Hematopoietic multipotent progenitor cell (in vitro differentiated cells): ENCODE measurements at regions not wholly inside any gene's neighbourhood (a gene's known extent, or its start where the extent isn't known, plus 50 kb on each side); places are given as distances from the start of the nearest gene placed in this dataset.
A peak's percentile ranks its signal among the peaks of the same experiment; 100 is the strongest.
"Not testable (repeated sequence)": the region's sequence is repeated elsewhere in the genome, so short reads cannot be mapped to it uniquely, and the experiment has no call there.

Source experiments
- DNase-seq, 3 donors: peaks; one replicate each; pipeline ENCODE4 v3.0.0-alpha.2; 2011 to 2015; ENCODE audit warnings: low read depth in 2 of 3, low spot score in 2 of 3

DNA sequence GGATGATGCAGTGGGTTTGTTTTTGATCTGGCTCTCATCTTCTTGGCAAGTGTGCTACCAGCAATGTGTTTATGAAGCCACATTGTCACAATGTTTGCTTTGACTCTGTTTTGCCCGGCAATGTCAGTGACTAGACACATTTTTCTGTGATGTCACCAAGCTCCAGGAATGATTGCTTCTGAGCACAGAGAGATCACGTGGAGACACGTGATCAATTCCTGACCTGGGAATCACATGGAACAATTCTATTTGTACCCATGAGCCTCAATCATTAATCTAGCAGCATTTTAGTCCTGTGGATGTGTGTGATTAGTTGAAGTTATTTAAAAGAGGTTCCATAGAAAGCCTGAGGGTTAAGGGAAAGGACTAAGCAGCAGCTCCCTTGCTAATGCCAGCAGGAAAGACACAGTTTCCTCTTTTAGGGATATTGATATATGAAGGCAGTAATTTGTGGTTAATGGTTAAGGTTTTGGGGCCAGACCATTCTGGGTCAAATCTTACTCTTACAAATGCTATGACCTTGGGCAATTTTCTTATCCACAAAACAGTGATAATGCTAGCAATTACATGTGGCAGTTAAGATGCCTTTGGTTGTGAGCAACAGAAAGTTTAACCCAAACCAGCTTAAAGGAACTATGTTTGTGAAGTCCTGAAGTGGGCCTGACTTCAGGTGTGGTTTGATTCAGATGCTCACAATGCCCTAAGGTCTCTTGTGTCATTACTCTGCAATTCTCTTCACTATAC, 59.0 kb downstream of the FASLG start:
- DNase-seq, result no peak

DNA sequence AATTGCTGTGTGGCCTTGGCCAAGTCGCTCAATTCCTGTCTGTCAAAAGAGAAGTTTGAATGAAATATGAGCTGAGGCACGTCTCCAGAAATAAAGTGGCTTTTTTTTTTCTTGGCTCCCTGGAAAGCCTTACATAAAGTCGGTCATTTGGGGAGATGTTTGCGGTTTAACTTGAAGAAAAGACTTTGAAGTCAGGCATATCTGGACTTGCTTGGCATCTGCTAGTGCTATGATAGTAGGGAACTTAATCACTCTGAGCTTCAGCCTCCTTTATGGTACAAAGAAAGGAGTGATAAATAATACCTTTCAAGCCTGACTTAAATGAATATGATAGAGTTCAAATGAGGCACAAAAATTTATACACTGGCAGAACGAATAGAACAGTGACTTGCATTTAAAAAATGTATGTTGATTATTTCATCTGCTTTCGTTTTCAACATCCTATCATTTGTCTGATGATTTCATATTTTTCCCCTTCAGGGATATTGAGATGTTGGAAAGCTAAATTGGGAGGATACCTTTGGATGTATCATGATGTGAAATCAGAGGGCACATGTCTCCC, 60.2 kb downstream of the FASLG start:
- DNase-seq, result no peak

DNA sequence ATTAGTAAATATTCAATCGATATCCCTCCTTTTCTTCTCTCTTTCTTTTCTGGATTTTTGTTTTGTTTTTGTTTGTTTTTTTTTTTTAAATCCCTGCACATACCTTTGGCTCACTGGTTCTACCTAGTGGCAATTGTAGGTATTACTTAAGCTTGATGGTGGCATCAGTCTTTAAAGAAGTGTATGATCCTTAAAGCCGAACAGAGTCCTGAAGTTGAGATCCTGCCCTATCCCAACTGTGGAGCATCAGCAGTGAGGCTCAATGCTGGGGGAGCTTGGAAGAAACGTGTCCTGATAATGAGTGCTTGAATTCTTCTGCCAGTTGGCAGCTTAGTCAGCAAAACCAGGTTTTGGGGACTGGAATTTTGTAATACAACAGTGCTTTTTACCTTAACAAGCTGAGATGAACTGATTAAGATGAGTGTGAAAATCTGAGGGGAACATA, 60.8 kb downstream of the FASLG start:
- peak in 1 of 3 donors; percentile 74 for DNase-seq

- DNase-seq, result no peak
Observed at GRCh38 chr1:172720339-172720738, 61.4 kb downstream of the FASLG start.

DNA sequence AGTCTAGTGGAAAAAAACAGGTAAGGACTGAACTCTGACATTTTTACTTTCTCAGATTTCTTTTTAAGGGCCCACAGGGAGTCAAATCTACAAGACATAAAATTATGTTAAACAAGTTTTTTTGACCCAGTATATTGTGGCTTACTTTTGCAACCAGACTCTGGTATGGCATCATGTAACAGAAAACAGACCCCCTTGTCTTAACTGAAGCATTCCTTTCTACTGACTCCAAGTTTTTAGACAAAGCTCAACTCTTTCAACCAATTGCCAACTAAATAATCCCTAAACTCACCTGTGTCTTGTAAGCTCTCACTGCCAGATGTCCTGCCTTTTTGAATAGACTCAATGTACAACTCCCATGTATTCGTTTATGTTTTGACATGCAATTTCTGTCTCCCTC, 64.3 kb downstream of the FASLG start:
- no peak for DNase-seq

- DNase-seq, result no peak
Observed at GRCh38 chr1:172724232-172724631, 65.3 kb downstream of the FASLG start.

DNA sequence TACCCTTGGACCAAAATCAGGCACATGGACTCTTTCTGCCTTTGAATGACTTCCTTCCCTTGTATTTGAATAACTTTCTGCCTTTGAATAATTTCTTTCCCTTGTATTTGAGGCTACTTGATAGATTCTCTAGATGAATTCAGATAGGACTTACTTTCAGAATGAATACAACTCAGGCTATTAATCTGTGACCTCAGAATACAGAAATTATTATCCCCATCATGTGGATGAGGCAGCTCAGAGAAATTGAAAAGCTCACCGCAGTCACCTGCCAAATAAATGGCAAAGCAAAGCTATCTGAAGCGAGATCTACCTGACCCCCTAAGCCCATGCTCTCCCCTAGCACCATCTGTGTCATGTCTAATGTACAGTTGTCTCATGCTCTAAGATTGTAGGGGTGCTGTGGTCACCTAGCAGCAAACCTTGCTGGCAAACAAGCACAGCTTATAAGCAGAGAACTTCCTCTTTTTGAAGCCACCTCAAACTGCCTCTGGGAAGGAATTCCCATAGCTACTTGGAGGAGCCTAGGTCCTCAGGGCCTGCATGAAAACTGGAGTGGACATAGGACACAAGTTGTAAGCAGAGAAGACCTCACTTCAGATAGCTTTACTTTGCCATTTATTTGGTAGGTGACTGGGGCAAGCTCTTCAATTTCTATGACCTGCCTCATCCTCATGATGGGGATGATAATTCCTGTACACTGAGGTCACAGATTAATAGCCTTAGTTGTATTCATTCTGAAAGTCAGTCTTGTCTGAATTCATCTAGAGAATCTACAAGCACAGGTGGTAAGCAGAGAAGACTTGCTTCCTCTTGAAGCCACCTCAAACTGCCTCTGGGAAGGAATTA, 66.1 kb downstream of the FASLG start:
- DNase-seq, result peak in 1 of 3 donors; percentile 67

DNA sequence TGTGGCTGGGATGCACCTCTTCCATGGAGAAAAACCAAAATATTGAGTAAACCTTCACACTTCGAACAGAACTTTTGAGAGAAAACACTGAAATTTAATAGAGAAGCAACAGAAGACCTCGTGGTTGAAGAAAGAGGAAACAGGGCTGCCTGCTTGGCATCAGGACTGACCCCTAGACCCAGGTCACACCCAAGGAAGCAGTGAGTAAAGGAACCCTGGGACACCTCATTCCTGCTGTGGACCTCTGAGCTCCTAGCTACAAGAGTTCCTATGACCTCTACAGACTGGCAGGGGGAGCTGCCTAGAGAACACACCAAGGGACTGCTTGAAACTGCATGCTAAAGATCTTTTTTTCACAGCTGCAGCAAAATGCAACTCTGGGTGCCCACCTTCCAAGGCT, 67.8 kb downstream of the FASLG start:
- DNase-seq, result no peak

GRCh38 chr1:172727275-172727857, 68.5 kb downstream of the FASLG start:
- no peak for DNase-seq

- DNase-seq, result peak in 1 of 3 donors; percentile 48
Observed at GRCh38 chr1:172727956-172728603, 69.2 kb downstream of the FASLG start.

GRCh38 chr1:172728705-172729104, 69.8 kb downstream of the FASLG start:
- not testable (repeated sequence) for DNase-seq

DNA sequence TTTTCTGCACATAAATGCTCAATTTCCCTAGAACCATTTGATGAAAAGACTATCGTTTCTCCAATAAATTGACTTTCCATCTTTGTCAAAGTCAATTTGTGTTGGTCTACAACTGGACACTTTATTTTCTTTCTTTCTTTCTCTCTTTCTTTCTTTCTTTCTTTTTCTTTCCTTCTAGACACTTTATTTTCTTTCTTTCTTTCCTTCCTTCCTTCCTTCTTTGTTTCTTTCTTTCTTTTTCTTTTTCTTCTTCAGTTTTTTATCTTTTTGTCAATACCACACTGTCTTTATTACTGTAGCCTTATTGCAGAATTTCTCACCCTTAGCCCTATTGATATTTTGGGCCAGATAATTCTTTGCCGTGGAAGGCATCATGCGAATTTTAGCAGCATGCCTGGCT, 73.5 kb downstream of the FASLG start:
- DNase-seq, result no peak

DNA sequence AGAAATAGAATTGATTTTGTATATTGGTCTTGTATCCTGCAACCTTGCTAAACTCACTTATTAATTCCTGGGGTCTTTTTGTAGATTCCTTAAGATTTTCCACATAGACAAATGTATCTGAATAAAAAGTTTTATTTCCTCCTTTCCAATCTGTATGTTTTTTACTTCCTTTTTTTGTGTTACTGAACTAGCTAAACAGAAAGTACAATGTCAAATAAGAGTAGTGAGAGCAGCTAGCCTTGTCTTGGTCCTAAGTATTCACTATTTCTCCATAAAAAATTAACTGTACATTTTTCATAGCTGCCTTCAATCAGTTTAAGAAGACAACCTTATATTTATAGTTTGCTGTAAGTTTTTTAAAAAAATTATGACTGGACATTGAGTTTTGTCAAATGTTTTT, 74.9 kb downstream of the FASLG start:
- no peak for DNase-seq

GRCh38 chr1:172738389-172738788, 79.5 kb downstream of the FASLG start:
- no peak for DNase-seq

DNA sequence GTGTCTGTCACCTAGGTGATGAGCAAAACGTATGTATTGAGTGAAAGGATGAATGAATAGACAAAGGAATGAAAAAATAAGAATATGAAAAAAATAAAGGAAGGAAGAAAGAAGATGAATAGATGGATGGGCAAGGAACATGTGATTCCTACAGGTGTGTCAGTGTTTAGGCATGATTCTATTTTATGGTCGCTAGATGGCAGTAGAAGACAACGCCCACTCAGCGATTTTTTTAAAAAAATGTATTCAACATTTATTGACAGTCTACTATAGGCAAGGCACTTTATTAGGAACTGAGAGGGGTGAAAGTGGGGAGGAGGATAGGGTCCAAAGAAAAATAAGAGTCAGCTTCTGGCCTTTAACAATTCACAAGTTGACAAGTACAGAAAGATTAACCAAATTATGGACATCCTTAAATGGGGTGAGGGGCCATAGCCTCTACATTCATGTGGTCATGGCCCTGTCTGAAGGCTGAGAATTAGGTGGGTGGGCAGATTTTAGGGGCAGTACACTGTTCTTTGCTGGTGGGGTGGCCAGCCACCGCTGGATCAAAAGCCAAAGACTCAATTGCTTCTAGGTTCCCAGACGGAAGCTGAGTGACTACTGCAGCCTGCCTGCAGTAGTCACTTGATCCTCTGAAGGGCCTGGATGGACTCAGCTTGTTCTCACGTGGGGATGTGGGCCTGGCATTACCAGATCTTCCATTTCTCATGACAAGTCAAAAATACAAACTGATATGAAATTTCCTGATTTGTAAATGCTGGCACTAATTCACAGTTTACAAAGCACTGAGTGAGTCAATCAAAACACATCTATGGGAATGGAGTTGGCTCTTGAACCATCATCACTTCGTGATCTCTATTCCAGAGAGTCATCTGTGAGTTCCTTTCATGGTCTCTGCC, 83.9 kb downstream of the FASLG start:
- peak in 2 of 3 donors; percentile 36 to 58 for DNase-seq

- peak in 2 of 3 donors; percentile 71 to 86 for DNase-seq
Observed at GRCh38 chr1:172745014-172745413, 86.1 kb downstream of the FASLG start.

- DNase-seq, result peak in 2 of 3 donors; percentile 89 to 95
Observed at GRCh38 chr1:172746091-172746949, 87.4 kb downstream of the FASLG start.

DNA sequence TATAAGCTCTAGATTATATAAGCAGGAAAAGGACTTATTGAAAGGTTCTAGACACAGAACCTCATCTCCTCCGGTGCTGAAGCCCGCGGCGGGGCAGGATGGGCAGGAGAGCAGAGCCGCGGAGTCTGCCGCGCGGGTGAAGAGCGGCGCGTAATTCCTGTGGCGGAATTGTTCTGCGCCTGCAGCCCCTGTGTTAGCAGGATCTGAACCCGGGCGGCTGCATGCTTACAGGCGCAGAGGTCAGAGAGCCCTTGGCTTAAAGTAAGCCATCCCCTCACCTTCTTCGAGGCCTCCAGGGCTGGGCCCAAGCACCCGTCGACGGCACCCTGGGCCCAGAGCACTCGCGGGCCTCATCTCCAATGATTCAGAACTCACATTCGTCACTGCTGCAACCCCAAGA, 89.3 kb downstream of the FASLG start:
- no peak for DNase-seq

DNA sequence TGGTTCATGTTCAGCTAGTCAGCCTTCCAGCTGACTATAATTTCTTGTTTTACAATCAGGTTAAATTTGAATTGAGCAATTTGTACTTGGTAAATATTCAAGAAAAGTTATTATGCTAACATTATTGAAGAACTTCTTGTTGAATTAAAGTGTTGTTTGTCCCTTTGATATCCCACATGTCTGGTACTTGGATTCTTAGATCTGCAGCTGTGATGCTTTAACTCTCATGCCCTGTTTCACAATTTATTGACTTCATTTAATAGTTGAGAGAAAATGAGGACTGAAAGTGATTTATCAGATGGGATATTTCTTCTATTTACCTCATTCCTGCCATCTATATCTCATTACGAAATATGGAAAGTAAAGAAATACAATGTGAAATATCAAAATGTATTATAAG, 92.8 kb downstream of the FASLG start:
- DNase-seq, result no peak
